ENCODE measurements at regions not wholly inside any gene's neighbourhood (a gene's known extent, or its start where the extent isn't known, plus 50 kb on each side); places are given as distances from the start of the nearest gene placed in this dataset.
A peak's percentile ranks its signal among the peaks of the same experiment; 100 is the strongest.

GRCh38 chr1:214155987-214156625 lies 124.9 kb upstream of the SMYD2 start:
- H3K4me3 Mint-ChIP-seq = no peak overlapping the region
- ATAC-seq (ENCODE audit: low read depth) (no peak), DNase-seq (no peak)
- H3K36me3 Mint-ChIP-seq = no peaks in the 10 kb centered on the region
- POLR2A ChIA-PET = no interaction called here
- no peaks in the 10 kb centered on the region for H3K9me3 Mint-ChIP-seq
- H3K27ac Mint-ChIP-seq = no peak overlapping the region
- H3K27me3 Mint-ChIP-seq = peaks cover 11% of the 10 kb centered on the region
- H3K4me1 Mint-ChIP-seq = no peaks in the 10 kb centered on the region

- Mint-ChIP-seq H3K4me1 (no peaks in the 10 kb centered on the region), H3K27me3 (peaks cover 8% of the 10 kb centered on the region), H3K27ac (no peak overlapping the region), H3K4me3 (no peak overlapping the region), H3K9me3 (no peaks in the 10 kb centered on the region), H3K36me3 (no peaks in the 10 kb centered on the region)
- ATAC-seq (ENCODE audit: low read depth) = no peak
- DNase-seq = no peak
- POLR2A ChIA-PET = no interaction called here
These were observed 116.8 kb upstream of the SMYD2 start for GRCh38 chr1:214164173-214164572.

- peaks cover 10% of the 10 kb centered on the region for H3K27me3 Mint-ChIP-seq
- DNase-seq (no peak), ATAC-seq (ENCODE audit: low read depth) (no peak)
- H3K4me3 Mint-ChIP-seq = no peak overlapping the region
- H3K36me3 Mint-ChIP-seq = no peaks in the 10 kb centered on the region
- no peak overlapping the region for H3K27ac Mint-ChIP-seq
- no peaks in the 10 kb centered on the region for H3K4me1 Mint-ChIP-seq
- no peaks in the 10 kb centered on the region for H3K9me3 Mint-ChIP-seq
- POLR2A ChIA-PET = no interaction called here
These were observed 115.0 kb upstream of the SMYD2 start for GRCh38 chr1:214165850-214166374.

GRCh38 chr1:214174508-214175199 lies 106.3 kb upstream of the SMYD2 start:
- peaks cover 29% of the 10 kb centered on the region for H3K27me3 Mint-ChIP-seq
- no peak overlapping the region for H3K27ac Mint-ChIP-seq
- POLR2A ChIA-PET = no interaction called here
- ATAC-seq (ENCODE audit: low read depth) (no peak), DNase-seq (no peak)
- no peaks in the 10 kb centered on the region for H3K36me3 Mint-ChIP-seq
- H3K4me3 Mint-ChIP-seq = no peak overlapping the region
- H3K4me1 Mint-ChIP-seq = no peaks in the 10 kb centered on the region
- no peaks in the 10 kb centered on the region for H3K9me3 Mint-ChIP-seq

GRCh38 chr1:214178102-214178501 lies 102.9 kb upstream of the SMYD2 start:
- Mint-ChIP-seq H3K9me3 (no peaks in the 10 kb centered on the region), H3K27me3 (peaks cover 52% of the 10 kb centered on the region)
- POLR2A ChIA-PET = no interaction called here

GRCh38 chr1:214184992-214185391 lies 96.0 kb upstream of the SMYD2 start:
- H3K27me3 Mint-ChIP-seq = peaks cover 70% of the 10 kb centered on the region

More at GRCh38 chr1:214178102-214178501, 102.9 kb upstream of the SMYD2 start:
- Mint-ChIP-seq H3K27ac (no peak overlapping the region), H3K4me3 (no peak overlapping the region), H3K4me1 (no peaks in the 10 kb centered on the region), H3K36me3 (no peaks in the 10 kb centered on the region)
- DNase-seq = no peak
- no peak for ATAC-seq (ENCODE audit: low read depth)

GRCh38 chr1:214186103-214186824 lies 94.7 kb upstream of the SMYD2 start:
- ATAC-seq (ENCODE audit: low read depth) = no peak
- no peak for DNase-seq
- Mint-ChIP-seq H3K27ac (no peak overlapping the region), H3K27me3 (peaks cover 65% of the 10 kb centered on the region), H3K4me3 (no peak overlapping the region), H3K9me3 (no peaks in the 10 kb centered on the region), H3K4me1 (peaks cover 3% of the 10 kb centered on the region), H3K36me3 (no peaks in the 10 kb centered on the region)
- POLR2A ChIA-PET = no interaction called here

More at GRCh38 chr1:214184992-214185391, 96.0 kb upstream of the SMYD2 start:
- Mint-ChIP-seq H3K4me3 (no peak overlapping the region), H3K27ac (no peak overlapping the region), H3K9me3 (no peaks in the 10 kb centered on the region), H3K4me1 (peaks cover 3% of the 10 kb centered on the region), H3K36me3 (no peaks in the 10 kb centered on the region)
- no peak for DNase-seq
- no peak for ATAC-seq (ENCODE audit: low read depth)
- POLR2A ChIA-PET = no interaction called here

- ATAC-seq (ENCODE audit: low read depth) (no peak), DNase-seq (no peak)
- Mint-ChIP-seq H3K36me3 (no peaks in the 10 kb centered on the region), H3K4me3 (peak overlapping the region; percentile 14), H3K27me3 (peaks cover 57% of the 10 kb centered on the region), H3K4me1 (peaks cover 3% of the 10 kb centered on the region), H3K27ac (no peak overlapping the region), H3K9me3 (no peaks in the 10 kb centered on the region)
- POLR2A ChIA-PET = no interaction called here
These were observed 93.6 kb upstream of the SMYD2 start for GRCh38 chr1:214187121-214187900.

GRCh38 chr1:214187933-214188332 lies 93.0 kb upstream of the SMYD2 start:
- Mint-ChIP-seq H3K27ac (no peak overlapping the region), H3K4me1 (peaks cover 3% of the 10 kb centered on the region), H3K36me3 (no peaks in the 10 kb centered on the region), H3K9me3 (no peaks in the 10 kb centered on the region), H3K27me3 (peaks cover 50% of the 10 kb centered on the region), H3K4me3 (no peak overlapping the region)
- no peak for DNase-seq
- no peak for ATAC-seq (ENCODE audit: low read depth)
- POLR2A ChIA-PET = no interaction called here

- Mint-ChIP-seq H3K4me3 (no peak overlapping the region), H3K9me3 (no peaks in the 10 kb centered on the region), H3K27me3 (peaks cover 48% of the 10 kb centered on the region), H3K36me3 (no peaks in the 10 kb centered on the region), H3K27ac (no peak overlapping the region), H3K4me1 (peaks cover 3% of the 10 kb centered on the region)
- POLR2A ChIA-PET = no interaction called here
- ATAC-seq (ENCODE audit: low read depth) = no peak
- no peak for DNase-seq
These were observed 92.1 kb upstream of the SMYD2 start for GRCh38 chr1:214188835-214189234.

GRCh38 chr1:214192825-214193643 lies 87.9 kb upstream of the SMYD2 start:
- Mint-ChIP-seq H3K4me1 (no peaks in the 10 kb centered on the region), H3K27me3 (peaks cover 18% of the 10 kb centered on the region), H3K36me3 (no peaks in the 10 kb centered on the region), H3K27ac (no peak overlapping the region), H3K9me3 (no peaks in the 10 kb centered on the region), H3K4me3 (no peak overlapping the region)
- ATAC-seq (ENCODE audit: low read depth) (no peak), DNase-seq (no peak)
- POLR2A ChIA-PET = no interaction called here

GRCh38 chr1:214193691-214194090 lies 87.3 kb upstream of the SMYD2 start:
- Mint-ChIP-seq H3K4me1 (peaks cover 3% of the 10 kb centered on the region), H3K27me3 (peaks cover 19% of the 10 kb centered on the region), H3K36me3 (no peaks in the 10 kb centered on the region)

More at GRCh38 chr1:214193691-214194090, 87.3 kb upstream of the SMYD2 start:
- POLR2A ChIA-PET = no interaction called here
- no peak for DNase-seq
- H3K4me3 Mint-ChIP-seq = no peak overlapping the region
- no peaks in the 10 kb centered on the region for H3K9me3 Mint-ChIP-seq
- H3K27ac Mint-ChIP-seq = no peak overlapping the region
- no peak for ATAC-seq (ENCODE audit: low read depth)

Data from activated naive CD8-positive, alpha-beta T cell treated with anti-CD3 and anti-CD28 coated beads, Interleukin-2, amount 10 ng/mL, durations not matched to agents 7 days and 5 days (primary cell).